ACC112 (cell line): ENCODE measurements at regions not wholly inside any gene's neighbourhood (a gene's known extent, or its start where the extent isn't known, plus 50 kb on each side); places are given as distances from the start of the nearest gene placed in this dataset.
"Not testable (repeated sequence)": the region's sequence is repeated elsewhere in the genome, so short reads cannot be mapped to it uniquely, and the experiment has no call there.

Source experiments
- H2AFZ ChIP-seq: fragments of 200-600 bp; sonication (generic); one replicate; pipeline ENCODE4 v1.6.0; 2017; ENCODE audit warnings: antibody characterized with exemption, low read length; ENCODE audit not compliant: unreplicated experiment
- H3K27ac ChIP-seq: fragments of 200-600 bp; sonication (generic); 2 replicates; pipeline ENCODE4 v1.5.1; 2014; ENCODE audit warnings: low read depth, mild to moderate bottlenecking, antibody characterized with exemption, low read length, moderate library complexity
- H3K27me3 ChIP-seq: fragments of 200-600 bp; sonication (generic); 2 replicates; pipeline ENCODE4 v1.6.1; 2014; ENCODE audit warnings: mild to moderate bottlenecking, antibody characterized with exemption, low read length, moderate library complexity, mixed read lengths; ENCODE audit not compliant: insufficient read depth
- H3K36me3 ChIP-seq: fragments of 200-600 bp; sonication (generic); 2 replicates; pipeline ENCODE4 v1.6.1; 2016; ENCODE audit warnings: mild to moderate bottlenecking, antibody characterized with exemption, low read length, moderate library complexity, mixed read lengths; ENCODE audit not compliant: insufficient read depth
- H3K4me1 ChIP-seq: fragments of 200-600 bp; sonication (generic); one replicate; pipeline ENCODE4 v1.6.1; 2016; ENCODE audit warnings: low read length, mixed read lengths; ENCODE audit not compliant: insufficient read depth, unreplicated experiment, control insufficient read depth
- H3K4me3 ChIP-seq: fragments of 200-600 bp; sonication (generic); 2 replicates; pipeline ENCODE4 v1.5.1; 2014; ENCODE audit warnings: mild to moderate bottlenecking, low read depth, low read length
- H3K79me2 ChIP-seq: fragments of 200-600 bp; sonication (generic); one replicate; pipeline ENCODE4 v1.6.0; 2016; ENCODE audit warnings: low read length; ENCODE audit not compliant: control insufficient read depth, unreplicated experiment, insufficient read depth

GRCh38 chr9:38486056-38486615, 61.9 kb upstream of the IGFBPL1 start:
- Histone ChIP-seq H3K79me2 (no peaks in the 10 kb centered on the region), H3K4me1 (no peaks in the 10 kb centered on the region), H3K27me3 (peaks cover 28% of the 10 kb centered on the region), H3K36me3 (no peaks in the 10 kb centered on the region), H3K4me3 (no peak overlapping the region), H2AFZ (no peak overlapping the region), H3K27ac (no peak overlapping the region)

DNA sequence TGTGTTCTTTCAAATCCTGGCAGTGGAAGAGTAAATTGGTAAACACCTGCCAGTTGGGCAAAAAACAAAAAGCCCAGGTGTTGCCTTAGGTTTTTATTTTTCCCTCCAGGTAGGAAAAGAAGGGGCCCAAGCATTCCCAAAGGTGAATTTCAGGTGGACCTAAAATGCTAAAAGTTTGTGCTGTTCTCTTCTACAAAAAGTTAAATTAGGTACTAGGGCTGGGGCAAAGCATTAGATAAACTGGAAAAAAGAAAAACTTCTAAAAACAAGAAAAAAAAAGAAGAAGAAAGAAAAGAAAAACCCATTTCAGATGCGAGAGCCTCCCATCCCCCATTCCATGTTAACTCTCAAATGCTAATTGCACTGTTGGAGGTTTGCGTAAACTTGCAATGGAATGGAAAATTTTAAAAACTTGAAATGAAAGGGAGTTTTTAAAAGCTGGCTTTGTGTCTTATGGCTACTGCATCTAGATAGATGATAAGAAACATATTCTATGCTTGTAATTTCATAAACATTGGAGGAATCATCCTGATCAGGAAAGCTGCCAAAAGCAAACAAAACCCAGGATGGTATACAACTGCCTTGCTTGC, 59.9 kb upstream of the IGFBPL1 start:
- not testable (repeated sequence) for H3K4me3 ChIP-seq, H3K4me1 ChIP-seq, H2AFZ ChIP-seq, H3K79me2 ChIP-seq, H3K36me3 ChIP-seq, H3K27ac ChIP-seq
- H3K27me3 ChIP-seq, result peaks cover 28% of the 10 kb centered on the region

GRCh38 chr9:38482918-38483592, 58.8 kb upstream of the IGFBPL1 start:
- H2AFZ ChIP-seq, result no peak overlapping the region
- peaks cover 28% of the 10 kb centered on the region for H3K27me3 ChIP-seq
- no peaks in the 10 kb centered on the region for H3K36me3 ChIP-seq
- no peaks in the 10 kb centered on the region for H3K79me2 ChIP-seq
- no peak overlapping the region for H3K27ac ChIP-seq
- H3K4me3 ChIP-seq, result no peak overlapping the region
- H3K4me1 ChIP-seq, result no peaks in the 10 kb centered on the region

- H3K27ac ChIP-seq, result no peak overlapping the region
- no peaks in the 10 kb centered on the region for H3K36me3 ChIP-seq
These were observed 54.0 kb upstream of the IGFBPL1 start for GRCh38 chr9:38478211-38478610.

GRCh38 chr9:38474476-38474875, 50.2 kb upstream of the IGFBPL1 start:
- peaks cover 14% of the 10 kb centered on the region for H3K27me3 ChIP-seq
- not testable (repeated sequence) for H2AFZ ChIP-seq, H3K4me1 ChIP-seq, H3K4me3 ChIP-seq, H3K27ac ChIP-seq, H3K36me3 ChIP-seq, H3K79me2 ChIP-seq

More at GRCh38 chr9:38478211-38478610, 54.0 kb upstream of the IGFBPL1 start:
- peaks cover 5% of the 10 kb centered on the region for H3K27me3 ChIP-seq
- H2AFZ ChIP-seq, result no peak overlapping the region
- no peaks in the 10 kb centered on the region for H3K4me1 ChIP-seq
- H3K4me3 ChIP-seq, result no peak overlapping the region
- no peaks in the 10 kb centered on the region for H3K79me2 ChIP-seq
